ENCODE measurements at regions not wholly inside any gene's neighbourhood (a gene's known extent, or its start where the extent isn't known, plus 50 kb on each side); places are given as distances from the start of the nearest gene placed in this dataset.

GRCh38 chr6:166056637-166057036 is 111.0 kb downstream of the TBXT start:
- no peak for ATAC-seq
- DNase-seq = no peak
- Mint-ChIP-seq H3K9me3 (peaks cover 16% of the 10 kb centered on the region), H3K4me3 (no peak overlapping the region), H3K27me3 (peaks cover 23% of the 10 kb centered on the region), H3K27ac (no peak overlapping the region), H3K36me3 (ENCODE audit: low read depth) (no peaks in the 10 kb centered on the region), H3K4me1 (ENCODE audit: low read depth) (no peaks in the 10 kb centered on the region)
- POLR2A ChIA-PET = no interaction called here
- intact Hi-C loops (cut with micrococcal nuclease) = no loop called here
- CTCF ChIA-PET = no interaction called here
- no peak for TF ChIP-seq CTCF (IDR thresholded peaks at IDR 0.05)

DNA sequence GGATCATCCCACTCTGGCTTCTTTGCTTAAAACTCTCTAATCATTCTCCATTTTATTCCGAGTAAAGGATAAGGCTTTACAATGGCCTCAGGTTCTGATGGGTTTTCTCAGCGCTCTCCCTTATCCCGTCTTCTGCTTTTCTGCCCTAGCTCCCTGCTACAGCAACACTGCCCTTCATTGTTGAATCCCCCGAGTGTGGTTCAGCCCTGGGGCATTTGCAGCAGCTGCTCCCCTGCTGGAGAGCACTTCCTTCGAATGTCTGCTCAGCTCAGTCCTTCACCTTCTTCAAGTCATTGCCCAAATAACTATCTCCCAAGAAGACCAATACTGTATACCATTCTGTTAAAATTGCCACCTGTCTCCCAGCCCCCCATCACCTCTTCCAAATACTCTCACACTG is 111.8 kb downstream of the TBXT start:
- H3K4me3 Mint-ChIP-seq = no peak overlapping the region
- no peaks in the 10 kb centered on the region for H3K4me1 Mint-ChIP-seq (ENCODE audit: low read depth)
- intact Hi-C loops (cut with micrococcal nuclease) = no loop called here
- H3K27me3 Mint-ChIP-seq = peaks cover 23% of the 10 kb centered on the region
- DNase-seq = no peak
- ATAC-seq = no peak
- H3K9me3 Mint-ChIP-seq = peaks cover 16% of the 10 kb centered on the region
- H3K36me3 Mint-ChIP-seq (ENCODE audit: low read depth) = no peaks in the 10 kb centered on the region
- ChIA-PET CTCF (no interaction called here), POLR2A (no interaction called here)
- H3K27ac Mint-ChIP-seq = no peak overlapping the region
- no peak for TF ChIP-seq CTCF (IDR thresholded peaks at IDR 0.05)

GRCh38 chr6:166052837-166053236 is 114.8 kb downstream of the TBXT start:
- CTCF ChIA-PET = interaction anchor here (0.7 to 0.9 kb wide), 2 partner anchors 13 to 53 kb away, joined by 3 to 4 read pairs; no protein-coding TSS in a partner anchor
- DNase-seq = no peak
- no peak for ATAC-seq
- no peaks in the 10 kb centered on the region for H3K4me1 Mint-ChIP-seq (ENCODE audit: low read depth)
- no peak for TF ChIP-seq CTCF (IDR thresholded peaks at IDR 0.05)
- POLR2A ChIA-PET = no interaction called here
- H3K27me3 Mint-ChIP-seq = peaks cover 9% of the 10 kb centered on the region
- no peaks in the 10 kb centered on the region for H3K36me3 Mint-ChIP-seq (ENCODE audit: low read depth)
- intact Hi-C loops (cut with micrococcal nuclease) = no loop called here
- no peak overlapping the region for H3K4me3 Mint-ChIP-seq
- peaks cover 16% of the 10 kb centered on the region for H3K9me3 Mint-ChIP-seq
- no peak overlapping the region for H3K27ac Mint-ChIP-seq

GRCh38 chr6:166050559-166050958 is 117.1 kb downstream of the TBXT start:
- CTCF ChIA-PET = no interaction called here
- TF ChIP-seq CTCF (IDR thresholded peaks at IDR 0.05) = no peak
- H3K4me3 Mint-ChIP-seq = no peak overlapping the region
- H3K9me3 Mint-ChIP-seq = peaks cover 16% of the 10 kb centered on the region
- no peak overlapping the region for H3K27ac Mint-ChIP-seq
- intact Hi-C loops (cut with micrococcal nuclease) = no loop called here
- H3K27me3 Mint-ChIP-seq = no peaks in the 10 kb centered on the region
- no peak for DNase-seq
- POLR2A ChIA-PET = no interaction called here
- no peak for ATAC-seq
- no peaks in the 10 kb centered on the region for H3K36me3 Mint-ChIP-seq (ENCODE audit: low read depth)
- no peaks in the 10 kb centered on the region for H3K4me1 Mint-ChIP-seq (ENCODE audit: low read depth)

- POLR2A ChIA-PET = no interaction called here
Observed at GRCh38 chr6:166046982-166047381, 120.7 kb downstream of the TBXT start.

More at GRCh38 chr6:166046982-166047381, 120.7 kb downstream of the TBXT start:
- H3K4me1 Mint-ChIP-seq (ENCODE audit: low read depth) = no peaks in the 10 kb centered on the region
- CTCF ChIA-PET = no interaction called here
- intact Hi-C loops (cut with micrococcal nuclease) = no loop called here
- TF ChIP-seq CTCF (IDR thresholded peaks at IDR 0.05) = no peak
- no peak for DNase-seq
- peaks cover 3% of the 10 kb centered on the region for H3K27me3 Mint-ChIP-seq
- no peak overlapping the region for H3K27ac Mint-ChIP-seq
- H3K36me3 Mint-ChIP-seq (ENCODE audit: low read depth) = no peaks in the 10 kb centered on the region
- ATAC-seq = no peak
- no peaks in the 10 kb centered on the region for H3K9me3 Mint-ChIP-seq
- no peak overlapping the region for H3K4me3 Mint-ChIP-seq

All from activated CD8-positive, alpha-beta T cell treated with anti-CD3 and anti-CD28 coated beads for 36 hours (primary cell).